HG03103 (cell line): ENCODE measurements at regions not wholly inside any gene's neighbourhood (a gene's known extent, or its start where the extent isn't known, plus 50 kb on each side); places are given as distances from the start of the nearest gene placed in this dataset.
"Not testable (repeated sequence)": the region's sequence is repeated elsewhere in the genome, so short reads cannot be mapped to it uniquely, and the experiment has no call there.

ENCODE experiments used
- ATAC-seq: cut with Tn5 transposase; IDR thresholded peaks from one replicate; pipeline ENCODE4 v1.9.1; 2021; ENCODE audit warnings: low read depth; ENCODE audit not compliant: unreplicated experiment

GRCh38 chr3:10725846-10726245, 90.2 kb upstream of the SLC6A11 start:
- no peak for ATAC-seq

GRCh38 chr3:10726787-10727186, 89.2 kb upstream of the SLC6A11 start:
- ATAC-seq = no peak

- ATAC-seq = no peak
These were observed 86.6 kb upstream of the SLC6A11 start for GRCh38 chr3:10729439-10729838.

GRCh38 chr3:10732292-10732691, 83.7 kb upstream of the SLC6A11 start:
- no peak for ATAC-seq

GRCh38 chr3:10733297-10733696, 82.7 kb upstream of the SLC6A11 start:
- ATAC-seq = no peak

- not testable (repeated sequence) for ATAC-seq
These were observed 79.6 kb upstream of the SLC6A11 start for GRCh38 chr3:10736444-10736843.

GRCh38 chr3:10737785-10738184, 78.2 kb upstream of the SLC6A11 start:
- ATAC-seq = no peak

GRCh38 chr3:10738688-10739372, 77.2 kb upstream of the SLC6A11 start:
- ATAC-seq = no peak

GRCh38 chr3:10740954-10741353, 75.1 kb upstream of the SLC6A11 start:
- ATAC-seq = no peak

- no peak for ATAC-seq
These were observed 73.9 kb upstream of the SLC6A11 start for GRCh38 chr3:10741891-10742671.

GRCh38 chr3:10743366-10744097, 72.5 kb upstream of the SLC6A11 start:
- no peak for ATAC-seq

GRCh38 chr3:10744098-10744465, 71.9 kb upstream of the SLC6A11 start:
- no peak for ATAC-seq

GRCh38 chr3:10745392-10745791, 70.6 kb upstream of the SLC6A11 start:
- no peak for ATAC-seq

GRCh38 chr3:10746001-10746400, 70.0 kb upstream of the SLC6A11 start:
- no peak for ATAC-seq

- ATAC-seq = no peak
These were observed 69.3 kb upstream of the SLC6A11 start for GRCh38 chr3:10746684-10747083.

GRCh38 chr3:10747341-10747740, 68.7 kb upstream of the SLC6A11 start:
- no peak for ATAC-seq

GRCh38 chr3:10748040-10748439, 68.0 kb upstream of the SLC6A11 start:
- no peak for ATAC-seq

GRCh38 chr3:10753964-10754363, 62.1 kb upstream of the SLC6A11 start:
- no peak for ATAC-seq

- ATAC-seq = no peak
These were observed 59.5 kb upstream of the SLC6A11 start for GRCh38 chr3:10756546-10756945.

- no peak for ATAC-seq
These were observed 58.8 kb upstream of the SLC6A11 start for GRCh38 chr3:10757021-10757820.

GRCh38 chr3:10757821-10758130, 58.3 kb upstream of the SLC6A11 start:
- ATAC-seq = no peak
